ENCODE measurements at regions not wholly inside any gene's neighbourhood (a gene's known extent, or its start where the extent isn't known, plus 50 kb on each side); places are given as distances from the start of the nearest gene placed in this dataset.

DNA sequence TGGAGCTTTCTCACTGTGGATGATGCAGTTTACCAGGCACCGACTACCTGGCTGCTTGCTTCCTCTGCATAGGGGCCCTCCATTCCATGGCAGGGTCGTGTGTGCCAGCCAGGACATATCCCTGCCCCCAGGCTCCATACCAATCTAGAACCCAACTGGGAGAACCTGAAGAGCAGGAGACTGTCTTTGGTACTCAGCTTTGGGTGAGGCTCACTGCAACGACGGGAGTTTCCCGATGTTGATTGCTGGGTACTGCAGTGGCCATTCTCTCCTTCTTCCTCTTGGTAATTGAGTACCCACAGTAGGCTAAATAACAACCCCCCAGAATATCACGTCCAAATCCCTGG is 133.3 kb upstream of the SERTAD2 start:
- DNase-seq, result no peak
- Histone ChIP-seq H3K4me1 (ENCODE audit: low read length) (no peaks in the 10 kb centered on the region), H4K20me1 (ENCODE audit: insufficient read depth, low read length) (no peaks in the 10 kb centered on the region), H3K9ac (ENCODE audit: low read length) (no peak overlapping the region), H2AFZ (ENCODE audit: low read length) (no peak overlapping the region), H3K27me3 (replicated peaks; ENCODE audit: insufficient read depth, low read length) (no peaks in the 10 kb centered on the region), H3K79me2 (ENCODE audit: low read length) (no peaks in the 10 kb centered on the region), H3K4me3 (ENCODE audit: low read length) (no peak overlapping the region), H3K27ac (ENCODE audit: low read length) (no peak overlapping the region), H3F3A (ENCODE audit: insufficient read depth, low read length) (no peaks in the 10 kb centered on the region), H3K36me3 (replicated peaks; ENCODE audit: insufficient read depth, low read length) (no peaks in the 10 kb centered on the region), H3K9me2 (replicated peaks; ENCODE audit: insufficient read depth, low read length) (no peaks in the 10 kb centered on the region), H3K4me2 (ENCODE audit: low read depth, low read length) (no peak overlapping the region), H3K9me3 (replicated peaks; ENCODE audit: insufficient read depth, low read length) (no peaks in the 10 kb centered on the region)
- TF ChIP-seq EZH2 (optimal IDR thresholded peaks at IDR 0.05; ENCODE audit: low read depth, low read length) (no peak), EZH2phosphoT487 (IDR thresholded peaks at IDR 0.05; ENCODE audit: low read length) (no peak), CTCF (IDR thresholded peaks at IDR 0.05; ENCODE audit: low read length) (no peak)

DNA sequence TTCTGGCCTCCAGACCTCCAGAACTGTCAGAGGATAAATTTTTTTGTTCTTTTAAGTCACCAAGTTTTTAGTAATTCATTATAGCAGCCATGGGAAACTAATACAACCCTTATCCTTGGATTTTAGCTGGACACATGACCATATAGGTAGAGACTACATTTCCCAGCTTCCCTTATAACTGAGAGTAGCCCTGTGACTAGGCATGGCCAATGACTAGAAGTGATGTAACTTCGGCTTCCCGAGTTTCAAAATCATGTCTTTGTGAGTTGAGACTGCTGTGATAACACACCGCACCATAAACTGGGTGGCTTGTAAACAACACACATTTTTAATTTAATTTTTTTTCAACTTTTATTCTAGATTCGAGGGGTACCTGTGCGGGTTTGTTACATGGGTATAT is 134.0 kb upstream of the SERTAD2 start:
- H2AFZ ChIP-seq (ENCODE audit: low read length), result no peak overlapping the region
- H3K9ac ChIP-seq (ENCODE audit: low read length), result no peak overlapping the region
- no peaks in the 10 kb centered on the region for H3F3A ChIP-seq (ENCODE audit: insufficient read depth, low read length)
- TF ChIP-seq EZH2phosphoT487 (IDR thresholded peaks at IDR 0.05; ENCODE audit: low read length) (no peak), CTCF (IDR thresholded peaks at IDR 0.05; ENCODE audit: low read length) (no peak), EZH2 (optimal IDR thresholded peaks at IDR 0.05; ENCODE audit: low read depth, low read length) (no peak)
- no peaks in the 10 kb centered on the region for H3K9me2 ChIP-seq (replicated peaks; ENCODE audit: insufficient read depth, low read length)
- H4K20me1 ChIP-seq (ENCODE audit: insufficient read depth, low read length), result no peaks in the 10 kb centered on the region
- H3K36me3 ChIP-seq (replicated peaks; ENCODE audit: insufficient read depth, low read length), result no peaks in the 10 kb centered on the region
- H3K4me3 ChIP-seq (ENCODE audit: low read length), result no peak overlapping the region
- H3K79me2 ChIP-seq (ENCODE audit: low read length), result no peaks in the 10 kb centered on the region
- no peak for DNase-seq
- no peaks in the 10 kb centered on the region for H3K27me3 ChIP-seq (replicated peaks; ENCODE audit: insufficient read depth, low read length)
- no peak overlapping the region for H3K27ac ChIP-seq (ENCODE audit: low read length)
- no peaks in the 10 kb centered on the region for H3K9me3 ChIP-seq (replicated peaks; ENCODE audit: insufficient read depth, low read length)
- no peak overlapping the region for H3K4me2 ChIP-seq (ENCODE audit: low read depth, low read length)
- no peaks in the 10 kb centered on the region for H3K4me1 ChIP-seq (ENCODE audit: low read length)

GRCh38 chr2:64789466-64790320 is 136.0 kb upstream of the SERTAD2 start:
- Histone ChIP-seq H3K4me1 (ENCODE audit: low read length) (no peaks in the 10 kb centered on the region), H3K9me2 (replicated peaks; ENCODE audit: insufficient read depth, low read length) (no peaks in the 10 kb centered on the region), H3K9me3 (replicated peaks; ENCODE audit: insufficient read depth, low read length) (no peaks in the 10 kb centered on the region), H3F3A (ENCODE audit: insufficient read depth, low read length) (no peaks in the 10 kb centered on the region), H3K4me2 (ENCODE audit: low read depth, low read length) (no peak overlapping the region), H3K79me2 (ENCODE audit: low read length) (no peaks in the 10 kb centered on the region), H2AFZ (ENCODE audit: low read length) (no peak overlapping the region), H3K9ac (ENCODE audit: low read length) (no peak overlapping the region), H3K36me3 (replicated peaks; ENCODE audit: insufficient read depth, low read length) (no peaks in the 10 kb centered on the region), H3K27me3 (replicated peaks; ENCODE audit: insufficient read depth, low read length) (no peaks in the 10 kb centered on the region), H4K20me1 (ENCODE audit: insufficient read depth, low read length) (no peaks in the 10 kb centered on the region), H3K4me3 (ENCODE audit: low read length) (no peak overlapping the region), H3K27ac (ENCODE audit: low read length) (no peak overlapping the region)
- no peak for TF ChIP-seq EZH2 (optimal IDR thresholded peaks at IDR 0.05; ENCODE audit: low read depth, low read length)
- no peak for TF ChIP-seq EZH2phosphoT487 (IDR thresholded peaks at IDR 0.05; ENCODE audit: low read length)
- no peak for TF ChIP-seq CTCF (IDR thresholded peaks at IDR 0.05; ENCODE audit: low read length)
- DNase-seq, result no peak

Data from MM.1S (cell line).